ENCODE measurements at regions not wholly inside any gene's neighbourhood (a gene's known extent, or its start where the extent isn't known, plus 50 kb on each side); places are given as distances from the start of the nearest gene placed in this dataset.

- H2BK20ac ChIP-seq (ENCODE audit: low read depth, low read length, poor library complexity, severe bottlenecking) = no peak overlapping the region
- DNase-seq = no peak
- Mint-ChIP-seq H3K4me1 (peaks cover 5 to 6% of the 10 kb centered on the region in 2 experiments), H3K27me3 (ENCODE audit: low read depth) (peaks cover 7% of the 10 kb centered on the region; the same call in 1 of the 2 replicates), H3K36me3 (ENCODE audit: insufficient read depth in 1 of 3, low read depth in 3 of 3) (peaks cover 0 to 5% (median 0%) of the 10 kb centered on the region in 3 experiments; a peak in 1 of 7 replicates), H3K9me3 (peaks cover 0 to 4% of the 10 kb centered on the region in 2 experiments; a peak in 3 of 5 replicates), H3K27ac (no peak overlapping the region), H3K4me3 (no peak overlapping the region)
- H2AFZ ChIP-seq (ENCODE audit: low read length) = no peak overlapping the region
- H3K9ac ChIP-seq (ENCODE audit: extremely low read depth, insufficient read length, low read length) = no peak overlapping the region
- H2BK120ac ChIP-seq (ENCODE audit: low read depth, low read length, poor library complexity, severe bottlenecking) = no peak overlapping the region
- H3K23me2 ChIP-seq (ENCODE audit: insufficient read length, low read depth, low read length, poor library complexity, severe bottlenecking) = no peaks in the 10 kb centered on the region
- no peak overlapping the region for H3K27ac ChIP-seq (ENCODE audit: insufficient read length, low read depth, low read length)
- no peak overlapping the region for H4K8ac ChIP-seq (replicated peaks; ENCODE audit: insufficient read length, low read depth, low read length)
- H3T11ph ChIP-seq (ENCODE audit: low read length) = no peak overlapping the region
- no peaks in the 10 kb centered on the region for H4K20me1 ChIP-seq (ENCODE audit: control insufficient read depth, insufficient read depth, insufficient read length)
- H2BK5ac ChIP-seq (ENCODE audit: insufficient read length, low read length) = no peak overlapping the region
- no peaks in the 10 kb centered on the region for H3K79me2 ChIP-seq (ENCODE audit: insufficient read depth, low read length)
- H3K56ac ChIP-seq (ENCODE audit: insufficient read length, low read depth, low read length) = no peak overlapping the region
- H3K23ac ChIP-seq (ENCODE audit: insufficient read length, low read depth, low read length) = no peak overlapping the region
- no peak for TF ChIP-seq CTCF (conservative IDR thresholded peaks at IDR 0.05)
- H3K14ac ChIP-seq (ENCODE audit: insufficient read depth, low read length) = no peak overlapping the region
- H3K79me1 ChIP-seq (ENCODE audit: insufficient read depth, low read depth, low read length, poor library complexity, severe bottlenecking) = no peaks in the 10 kb centered on the region
- WGBS (ENCODE audit: extremely low coverage, insufficient read length, low lambda C conversion rate) = no CpG with 5 or more reads among the region's 4 CpGs
- H2AK5ac ChIP-seq (ENCODE audit: insufficient read length, low read length) = no peak overlapping the region
- H4K5ac ChIP-seq (ENCODE audit: insufficient read length, low read depth, low read length) = no peak overlapping the region
- no peak overlapping the region for H3K18ac ChIP-seq (ENCODE audit: insufficient read length, low read depth, low read length)
- no peaks in the 10 kb centered on the region for H3K4me1 ChIP-seq (ENCODE audit: insufficient read depth, low read length)
- H3K4me2 ChIP-seq (ENCODE audit: insufficient read depth, insufficient read length, low read length) = no peak overlapping the region
- H4K91ac ChIP-seq (ENCODE audit: insufficient read length, low read depth, low read length) = no peak overlapping the region
- no peak overlapping the region for H2BK12ac ChIP-seq (ENCODE audit: insufficient read length, low read depth, low read length)
- no peak overlapping the region for H2BK15ac ChIP-seq (ENCODE audit: low read depth, low read length)
- no peaks in the 10 kb centered on the region for H3K27me3 ChIP-seq (ENCODE audit: insufficient read depth, low read length)
- H3K4ac ChIP-seq (ENCODE audit: low read depth, low read length) = no peak overlapping the region
- no peaks in the 10 kb centered on the region for H3K9me3 ChIP-seq (ENCODE audit: control insufficient read depth, low read depth, low read length)
Measured at GRCh38 chr16:80163339-80163738, 377.5 kb upstream of the DYNLRB2 start.

Data from H9 (cell line).